Endothelial cell of umbilical vein (primary cell): ENCODE measurements at regions not wholly inside any gene's neighbourhood (a gene's known extent, or its start where the extent isn't known, plus 50 kb on each side); places are given as distances from the start of the nearest gene placed in this dataset.
"Not testable (repeated sequence)": the region's sequence is repeated elsewhere in the genome, so short reads cannot be mapped to it uniquely, and the experiment has no call there.

ENCODE experiments used
- BruUV-seq: library from RNA; stranded (reverse); fragments of 400-500 nt; replicated peaks from 2 replicates; lab custom pipeline; 2021; lab: Mats Ljungman, UMichigan
- CTCF ChIA-PET: fragments of 300-600, 350-600 bp; sonication (Branson Sonifier 250); formaldehyde crosslinking; loops from one replicate; lab custom pipeline; 2021; ENCODE audit warnings: antibody characterized with exemption, inconsistent platforms; lab: Charles Lee
- POLR2A ChIA-PET: fragments of 300-600, 350-600 bp; sonication (Branson Sonifier 250); formaldehyde crosslinking; loops from one replicate; lab custom pipeline; 2021; ENCODE audit warnings: antibody characterized with exemption, inconsistent platforms; lab: Charles Lee
- DNase-seq: peaks from one replicate; pipeline ENCODE4 v3.0.0-alpha.2; 2011; ENCODE audit warnings: low read depth, low spot score
- FAIRE-seq: peaks from 2 replicates; lab custom pipeline; 2011; peaks lifted over from hg19 to GRCh38; lab: Jason Lieb, UNC
- H2AFZ ChIP-seq: 2 replicates; pipeline ENCODE4 v1.6.0; 2012; ENCODE audit warnings: low read depth, low read length, control low read depth, inconsistent platforms
- H3K27ac ChIP-seq: 2 replicates; pipeline ENCODE4 v1.5.1; 2011; ENCODE audit warnings: low read depth, mild to moderate bottlenecking, control low read depth, low read length, moderate library complexity; ENCODE audit not compliant: insufficient read depth
- H3K27me3 ChIP-seq, 2 experiments: 2 replicates each; pipeline versions ENCODE4 v1.6.0 to v1.6.1; 2011; ENCODE audit warnings: low read length in 2 of 2, mixed read lengths in 1 of 2; ENCODE audit not compliant: control insufficient read depth in 2 of 2, insufficient read depth in 2 of 2
- H3K36me3 ChIP-seq, 2 experiments: 2 replicates in 1 of 2; 3 replicates in 1 of 2; pipeline ENCODE4 v1.5.1; 2011; ENCODE audit warnings: low read length in 2 of 2, mild to moderate bottlenecking in 1 of 2, moderate library complexity in 1 of 2; ENCODE audit not compliant: control insufficient read depth in 2 of 2, insufficient read depth in 2 of 2; ENCODE audit errors: extremely low read depth in 1 of 2
- H3K4me1 ChIP-seq: 3 replicates; pipeline ENCODE4 v1.5.1; 2011; ENCODE audit warnings: mild to moderate bottlenecking, low read length; ENCODE audit not compliant: control insufficient read depth, insufficient read depth; ENCODE audit errors: extremely low read depth
- H3K4me2 ChIP-seq: 2 replicates; pipeline ENCODE4 v1.6.1; 2011; ENCODE audit warnings: low read length, control low read depth, mixed read lengths; ENCODE audit not compliant: insufficient read depth
- H3K4me3 ChIP-seq, 3 experiments: fragments of 200-600 bp in 1 of 3; sonication (generic), shearing (Covaris generic) in 1 of 3; replicated peaks in 1 of 3; 2 replicates each; pipeline ENCODE4 v1.5.1; 2011 to 2016; ENCODE audit warnings: control low read depth in 3 of 3, low read length in 3 of 3, mild to moderate bottlenecking in 2 of 3, inconsistent platforms in 1 of 3, low read depth in 1 of 3, moderate library complexity in 1 of 3; ENCODE audit not compliant: insufficient read depth in 1 of 3
- H3K79me2 ChIP-seq: 2 replicates; pipeline ENCODE4 v1.6.0; 2012; ENCODE audit warnings: low read length, inconsistent platforms; ENCODE audit not compliant: control insufficient read depth, insufficient read depth
- H3K9ac ChIP-seq: replicated peaks from 2 replicates; pipeline ENCODE3; 2011; ENCODE audit warnings: low read length, control low read depth; ENCODE audit not compliant: insufficient read depth; ENCODE audit errors: extremely low read depth
- H3K9me1 ChIP-seq: replicated peaks from 3 replicates; pipeline ENCODE4 v1.6.0; 2011; ENCODE audit warnings: mild to moderate bottlenecking, low read length; ENCODE audit not compliant: control insufficient read depth, insufficient read depth; ENCODE audit errors: extremely low read depth
- H3K9me3 ChIP-seq: replicated peaks from 2 replicates; pipeline ENCODE4 v1.5.1; 2012; ENCODE audit warnings: low read length, inconsistent platforms; ENCODE audit not compliant: control insufficient read depth, insufficient read depth
- H4K20me1 ChIP-seq: replicated peaks from 2 replicates; pipeline ENCODE3; 2011; ENCODE audit warnings: mild to moderate bottlenecking, low read length; ENCODE audit not compliant: control insufficient read depth, insufficient read depth; ENCODE audit errors: extremely low read depth
- EZH2 ChIP-seq: IDR thresholded peaks from 2 replicates; pipeline ENCODE4 v1.6.1; 2012; ENCODE audit warnings: borderline replicate concordance, low read depth, mild to moderate bottlenecking, moderate library complexity, low read length, inconsistent platforms; ENCODE audit not compliant: severe bottlenecking
- FOS ChIP-seq: IDR thresholded peaks from 2 replicates; pipeline ENCODE4 v1.6.1; 2011; ENCODE audit warnings: mild to moderate bottlenecking, low read length, moderate library complexity, borderline replicate concordance; ENCODE audit not compliant: insufficient read depth
- GATA2 ChIP-seq: IDR thresholded peaks from 2 replicates; pipeline ENCODE4 v1.7.0; 2011; ENCODE audit warnings: low read depth, mild to moderate bottlenecking, moderate library complexity, mixed read lengths, low read length; ENCODE audit not compliant: insufficient read length, insufficient read depth
- JUN ChIP-seq: IDR thresholded peaks from 2 replicates; pipeline ENCODE4 v1.6.1; 2011; ENCODE audit warnings: borderline replicate concordance, low read depth; ENCODE audit not compliant: insufficient read length, insufficient read depth
- MAX ChIP-seq: IDR thresholded peaks from 2 replicates; pipeline ENCODE4 v1.6.1; 2011; ENCODE audit not compliant: insufficient read depth, insufficient read length
- MYC ChIP-seq: IDR thresholded peaks from one replicate; pipeline ENCODE4 v1.6.1; 2011; ENCODE audit warnings: mild to moderate bottlenecking, low read depth, low read length
- POLR2AphosphoS5 ChIP-seq: IDR thresholded peaks from 2 replicates; pipeline ENCODE4 v1.6.1; 2012; ENCODE audit warnings: low read depth, mild to moderate bottlenecking, control low read depth, low read length, moderate library complexity; ENCODE audit not compliant: insufficient read depth
- dilution Hi-C: fragments of 300-500 bp; cut with MboI; formaldehyde crosslinking; loops from one replicate; pipeline ENCODE4 v1.15.0; 2019; ENCODE audit warnings: low sequenced_read_pairs; ENCODE audit not compliant: extremely low pct_ligation_motif_present
- intact Hi-C: fragments of 100-400 bp; cut with micrococcal nuclease; formaldehyde crosslinking; loops from one replicate; pipeline ENCODE4 v1.10.0; 2022
- TF ChIP-seq, protein P1 (sequence below), 2 donors: IDR thresholded peaks; 1 replicate in 1 of 2; 2 replicates in 1 of 2; pipeline ENCODE4 v1.5.1; 2011; ENCODE audit warnings: low read length in 2 of 2, mild to moderate bottlenecking in 2 of 2, moderate library complexity in 2 of 2, control low read depth in 1 of 2, inconsistent platforms in 1 of 2, low read depth in 1 of 2; ENCODE audit not compliant: insufficient read depth in 1 of 2; ENCODE audit errors: extremely low read depth in 1 of 2

DNA sequence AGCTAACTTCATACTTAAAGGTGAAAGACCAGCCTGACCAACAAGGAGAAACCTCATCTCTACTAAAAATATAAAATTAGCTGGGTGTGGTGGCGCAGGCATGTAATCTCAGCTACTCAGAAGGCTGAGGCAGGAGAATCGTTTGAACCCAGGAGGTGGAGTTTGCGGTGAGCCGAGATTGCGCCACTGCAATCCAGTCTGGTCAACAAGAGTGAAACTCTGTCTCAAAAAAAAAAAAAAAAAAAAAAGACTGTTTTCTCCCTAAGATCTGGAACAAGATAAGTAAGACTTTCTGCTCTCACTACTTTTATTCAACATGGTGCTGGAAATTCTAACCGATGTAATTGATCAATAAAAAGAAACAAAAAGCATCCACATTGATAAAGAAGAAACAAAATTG, 131.9 kb upstream of the GALNT2 start:
- dilution Hi-C loops, H2AFZ ChIP-seq, H3K4me1 ChIP-seq, DNase-seq, H3K27me3 ChIP-seq, H3K36me3 ChIP-seq, H3K9ac ChIP-seq, H3K4me3 ChIP-seq, H3K9me1 ChIP-seq, BruUV-seq, H3K79me2 ChIP-seq, intact Hi-C loops, CTCF ChIA-PET, H3K4me2 ChIP-seq, H4K20me1 ChIP-seq, H3K9me3 ChIP-seq, H3K27ac ChIP-seq, FAIRE-seq, POLR2A ChIA-PET: not testable (repeated sequence)

DNA sequence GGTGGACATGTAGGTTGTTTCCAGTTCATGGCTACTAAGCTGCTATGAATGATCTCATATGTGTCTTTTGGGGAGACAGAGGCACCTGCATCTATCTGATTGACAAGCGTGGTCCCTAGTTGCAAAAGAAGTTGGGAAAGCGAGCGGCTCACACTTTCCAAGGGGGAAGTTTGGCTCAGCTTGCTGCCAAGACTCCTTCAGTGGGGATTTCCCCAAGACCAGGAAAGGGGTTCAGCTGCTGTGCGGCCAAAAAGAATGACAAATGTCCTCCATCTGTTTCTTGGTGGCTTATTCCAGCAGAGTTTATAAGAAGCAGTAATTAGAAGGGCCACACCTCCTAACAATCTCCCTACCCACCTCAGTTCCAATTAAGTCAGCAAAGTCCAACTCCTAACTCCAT, 128.5 kb upstream of the GALNT2 start:
- Histone ChIP-seq H3K27me3 (no peaks in the 10 kb centered on the region), H3K4me1 (no peaks in the 10 kb centered on the region), H3K4me3 (no peak overlapping the region), H3K9me3 (no peaks in the 10 kb centered on the region), H3K9ac (no peak overlapping the region), H3K9me1 (peaks cover 2% of the 10 kb centered on the region), H4K20me1 (no peaks in the 10 kb centered on the region), H3K79me2 (no peaks in the 10 kb centered on the region), H2AFZ (no peak overlapping the region), H3K36me3 (no peaks in the 10 kb centered on the region), H3K27ac (no peak overlapping the region), H3K4me2 (no peak overlapping the region)
- POLR2A ChIA-PET: no interaction called here
- CTCF ChIA-PET: no interaction called here
- dilution Hi-C loops: no loop called here
- FAIRE-seq (no peak), DNase-seq (no peak)
- intact Hi-C loops: no loop called here
- TF ChIP-seq JUN (no peak), EZH2 (no peak), GATA2 (no peak), MYC (no peak), MAX (no peak), FOS (no peak), POLR2AphosphoS5 (no peak)
- TF ChIP-seq, protein P1, sequence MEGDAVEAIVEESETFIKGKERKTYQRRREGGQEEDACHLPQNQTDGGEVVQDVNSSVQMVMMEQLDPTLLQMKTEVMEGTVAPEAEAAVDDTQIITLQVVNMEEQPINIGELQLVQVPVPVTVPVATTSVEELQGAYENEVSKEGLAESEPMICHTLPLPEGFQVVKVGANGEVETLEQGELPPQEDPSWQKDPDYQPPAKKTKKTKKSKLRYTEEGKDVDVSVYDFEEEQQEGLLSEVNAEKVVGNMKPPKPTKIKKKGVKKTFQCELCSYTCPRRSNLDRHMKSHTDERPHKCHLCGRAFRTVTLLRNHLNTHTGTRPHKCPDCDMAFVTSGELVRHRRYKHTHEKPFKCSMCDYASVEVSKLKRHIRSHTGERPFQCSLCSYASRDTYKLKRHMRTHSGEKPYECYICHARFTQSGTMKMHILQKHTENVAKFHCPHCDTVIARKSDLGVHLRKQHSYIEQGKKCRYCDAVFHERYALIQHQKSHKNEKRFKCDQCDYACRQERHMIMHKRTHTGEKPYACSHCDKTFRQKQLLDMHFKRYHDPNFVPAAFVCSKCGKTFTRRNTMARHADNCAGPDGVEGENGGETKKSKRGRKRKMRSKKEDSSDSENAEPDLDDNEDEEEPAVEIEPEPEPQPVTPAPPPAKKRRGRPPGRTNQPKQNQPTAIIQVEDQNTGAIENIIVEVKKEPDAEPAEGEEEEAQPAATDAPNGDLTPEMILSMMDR (IDR thresholded peaks at IDR 0.05; ENCODE audit: extremely low read depth in 1 of 2, insufficient read depth in 1 of 2, low read depth in 1 of 2, low read length in 2 of 2): no peak
- no TSS peak for BruUV-seq
